Astrocyte (in vitro differentiated cells and primary cell): ENCODE measurements at regions not wholly inside any gene's neighbourhood (a gene's known extent, or its start where the extent isn't known, plus 50 kb on each side); places are given as distances from the start of the nearest gene placed in this dataset.

Experiments used
- DNase-seq: peaks from one replicate; pipeline ENCODE4 v3.0.0-alpha.2; 2010; ENCODE audit warnings: low read depth
- FAIRE-seq: peaks from 2 replicates; lab custom pipeline; 2011; peaks lifted over from hg19 to GRCh38; lab: Jason Lieb, UNC
- H2AFZ ChIP-seq: 2 replicates; pipeline ENCODE4 v1.6.0; 2012; ENCODE audit warnings: low read depth, low read length, inconsistent platforms
- H3K27ac ChIP-seq: 2 replicates; pipeline ENCODE4 v1.5.1; 2011; ENCODE audit warnings: low read depth, low read length, inconsistent platforms
- H3K27me3 ChIP-seq: 2 replicates; pipeline ENCODE4 v1.6.0; 2011; ENCODE audit warnings: low read length, inconsistent platforms; ENCODE audit not compliant: insufficient read depth
- H3K36me3 ChIP-seq: 2 replicates; pipeline ENCODE4 v1.5.1; 2011; ENCODE audit warnings: low read length, inconsistent platforms; ENCODE audit not compliant: insufficient read depth
- H3K4me1 ChIP-seq: 2 replicates; pipeline ENCODE4 v1.5.1; 2011; ENCODE audit warnings: low read length, inconsistent platforms; ENCODE audit not compliant: insufficient read depth
- H3K4me2 ChIP-seq: 2 replicates; pipeline ENCODE4 v1.6.0; 2012; ENCODE audit warnings: low read length, inconsistent platforms
- H3K4me3 ChIP-seq: 2 replicates; pipeline ENCODE4 v1.5.1; 2011; ENCODE audit warnings: low read depth, mild to moderate bottlenecking, low read length, inconsistent platforms; ENCODE audit not compliant: insufficient read depth
- H3K79me2 ChIP-seq: 2 replicates; pipeline ENCODE4 v1.6.0; 2012; ENCODE audit warnings: mild to moderate bottlenecking, low read length, inconsistent platforms; ENCODE audit not compliant: insufficient read depth
- H3K9ac ChIP-seq: 2 replicates; pipeline ENCODE4 v1.6.0; 2012; ENCODE audit warnings: mild to moderate bottlenecking, low read length, inconsistent platforms
- H3K9me3 ChIP-seq: 2 replicates; pipeline ENCODE4 v1.5.1; 2012; ENCODE audit warnings: low read depth, mild to moderate bottlenecking, low read length, inconsistent platforms; ENCODE audit not compliant: insufficient read depth
- H4K20me1 ChIP-seq: 2 replicates; pipeline ENCODE4 v1.6.0; 2012; ENCODE audit warnings: low read length, inconsistent platforms; ENCODE audit not compliant: insufficient read depth
- H3K27ac Mint-ChIP-seq: one replicate; pipeline ENCODE4 v1.8.0; 2021; ENCODE audit warnings: mild to moderate bottlenecking, mixed read lengths; ENCODE audit not compliant: unreplicated experiment
- H3K27me3 Mint-ChIP-seq: one replicate; pipeline ENCODE4 v1.8.0; 2021; ENCODE audit warnings: low read depth, mixed read lengths; ENCODE audit not compliant: unreplicated experiment
- H3K36me3 Mint-ChIP-seq: one replicate; pipeline ENCODE4 v1.8.0; 2021; ENCODE audit warnings: low read depth, mixed read lengths; ENCODE audit not compliant: unreplicated experiment
- H3K4me1 Mint-ChIP-seq: one replicate; pipeline ENCODE4 v1.8.0; 2021; ENCODE audit warnings: low read depth, mixed read lengths; ENCODE audit not compliant: unreplicated experiment
- H3K4me3 Mint-ChIP-seq: one replicate; pipeline ENCODE4 v1.8.0; 2021; ENCODE audit warnings: mild to moderate bottlenecking, moderate library complexity, mixed read lengths; ENCODE audit not compliant: unreplicated experiment
- H3K9me3 Mint-ChIP-seq: one replicate; pipeline ENCODE4 v1.8.0; 2021; ENCODE audit warnings: mild to moderate bottlenecking, mixed read lengths; ENCODE audit not compliant: unreplicated experiment
- CTCF ChIP-seq: IDR thresholded peaks from 2 replicates; pipeline ENCODE4 v1.5.1; 2011; ENCODE audit warnings: low read depth, mild to moderate bottlenecking, inconsistent platforms, low read length, moderate library complexity; ENCODE audit not compliant: insufficient read depth
- EZH2 ChIP-seq: IDR thresholded peaks from 2 replicates; pipeline ENCODE4 v1.6.1; 2012; ENCODE audit warnings: mild to moderate bottlenecking, low read length, inconsistent platforms; ENCODE audit not compliant: insufficient read depth

GRCh38 chr5:3393122-3393919 is 202.3 kb upstream of the IRX1 start:
- Histone ChIP-seq H3K27ac (no peak overlapping the region), H3K4me3 (no peak overlapping the region), H3K4me2 (no peak overlapping the region), H3K4me1 (no peaks in the 10 kb centered on the region), H3K27me3 (peaks cover 3% of the 10 kb centered on the region), H3K79me2 (no peaks in the 10 kb centered on the region), H3K9me3 (peaks cover 2% of the 10 kb centered on the region), H3K36me3 (no peaks in the 10 kb centered on the region), H2AFZ (no peak overlapping the region), H3K9ac (no peak overlapping the region), H4K20me1 (no peaks in the 10 kb centered on the region)
- DNase-seq (no peak), FAIRE-seq (no peak)
- Mint-ChIP-seq H3K4me1 (peaks cover 4% of the 10 kb centered on the region), H3K27ac (no peak overlapping the region), H3K9me3 (no peaks in the 10 kb centered on the region), H3K36me3 (no peaks in the 10 kb centered on the region), H3K4me3 (no peak overlapping the region), H3K27me3 (peaks cover 24% of the 10 kb centered on the region)
- TF ChIP-seq EZH2 (no peak), CTCF (no peak)

GRCh38 chr5:3392306-3392939 is 203.2 kb upstream of the IRX1 start:
- no peak overlapping the region for H2AFZ ChIP-seq
- no peak overlapping the region for H3K4me2 ChIP-seq
- no peaks in the 10 kb centered on the region for H3K79me2 ChIP-seq
- no peaks in the 10 kb centered on the region for H3K36me3 ChIP-seq
- H4K20me1 ChIP-seq: no peaks in the 10 kb centered on the region
- H3K27ac Mint-ChIP-seq: no peak overlapping the region
- TF ChIP-seq CTCF: no peak
- no peak overlapping the region for H3K9ac ChIP-seq
- DNase-seq: no peak
- no peak for FAIRE-seq
- H3K36me3 Mint-ChIP-seq: no peaks in the 10 kb centered on the region
- peaks cover 32% of the 10 kb centered on the region for H3K27me3 Mint-ChIP-seq
- no peak overlapping the region for H3K27ac ChIP-seq
- peaks cover 2% of the 10 kb centered on the region for H3K9me3 ChIP-seq
- H3K4me1 Mint-ChIP-seq: peaks cover 4% of the 10 kb centered on the region
- H3K4me3 ChIP-seq: no peak overlapping the region
- H3K4me3 Mint-ChIP-seq: no peak overlapping the region
- no peaks in the 10 kb centered on the region for H3K9me3 Mint-ChIP-seq
- H3K27me3 ChIP-seq: peaks cover 3% of the 10 kb centered on the region
- no peaks in the 10 kb centered on the region for H3K4me1 ChIP-seq

- H3K4me1 Mint-ChIP-seq: peaks cover 4% of the 10 kb centered on the region
- no peak for TF ChIP-seq CTCF
- TF ChIP-seq EZH2: no peak
- H3K4me3 ChIP-seq: no peak overlapping the region
- H3K27ac ChIP-seq: no peak overlapping the region
- no peaks in the 10 kb centered on the region for H3K9me3 Mint-ChIP-seq
- no peak for DNase-seq
- no peaks in the 10 kb centered on the region for H3K4me1 ChIP-seq
- no peak overlapping the region for H3K9ac ChIP-seq
- no peak overlapping the region for H3K4me2 ChIP-seq
- H3K79me2 ChIP-seq: no peaks in the 10 kb centered on the region
- no peak for FAIRE-seq
- H2AFZ ChIP-seq: no peak overlapping the region
- H3K36me3 Mint-ChIP-seq: no peaks in the 10 kb centered on the region
- H3K27me3 Mint-ChIP-seq: peaks cover 41% of the 10 kb centered on the region
- H3K9me3 ChIP-seq: peaks cover 5% of the 10 kb centered on the region
- H3K36me3 ChIP-seq: no peaks in the 10 kb centered on the region
- no peaks in the 10 kb centered on the region for H4K20me1 ChIP-seq
- no peak overlapping the region for H3K27ac Mint-ChIP-seq
- H3K27me3 ChIP-seq: peaks cover 3% of the 10 kb centered on the region
- no peak overlapping the region for H3K4me3 Mint-ChIP-seq
Measured at GRCh38 chr5:3391210-3391609, 204.4 kb upstream of the IRX1 start.
